ENCODE measurements at regions not wholly inside any gene's neighbourhood (a gene's known extent, or its start where the extent isn't known, plus 50 kb on each side); places are given as distances from the start of the nearest gene placed in this dataset.

DNA sequence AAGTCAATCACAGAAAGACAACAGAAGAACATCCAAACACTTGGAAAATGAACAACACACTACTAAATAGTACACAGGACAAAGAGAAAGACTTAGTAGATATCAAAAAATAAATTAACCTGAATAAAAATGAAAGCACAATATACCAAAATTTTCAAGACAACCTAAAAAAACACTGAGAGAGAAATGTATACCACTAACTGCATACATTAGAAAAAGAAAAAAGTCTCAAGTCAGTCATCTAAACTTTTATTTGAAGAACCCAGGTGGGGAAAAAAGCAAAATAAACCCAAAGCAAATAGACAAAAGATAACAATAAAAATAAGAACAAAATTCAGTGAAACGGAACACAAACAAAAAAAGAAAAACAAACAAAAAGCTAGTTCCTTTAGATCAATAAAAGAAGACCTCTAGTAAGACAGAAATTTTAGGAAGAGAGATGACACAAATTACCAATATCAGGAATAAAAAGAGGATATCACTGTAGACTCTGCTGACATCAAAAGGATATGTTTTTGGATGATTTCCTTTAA, 172.8 kb downstream of the TRIM27 start:
- no peak overlapping the region for H3K9ac ChIP-seq (ENCODE audit: low read length in 3 of 3)
- no peak overlapping the region for H3K27ac ChIP-seq (ENCODE audit: low read depth in 2 of 2, low read length in 2 of 2)
- intact Hi-C loops (cut with DNase I): no loop called here
- H3K27me3 ChIP-seq (ENCODE audit: control insufficient read depth, insufficient read depth, low read length): peaks cover 16% of the 10 kb centered on the region
- H3K9me3 ChIP-seq (ENCODE audit: control insufficient read depth in 2 of 3, insufficient read depth in 1 of 3, low read length in 3 of 3): peaks cover 0 to 4% (median 0%) of the 10 kb centered on the region in 3 donors
- no peak for FAIRE-seq
- TF ChIP-seq, protein P1, sequence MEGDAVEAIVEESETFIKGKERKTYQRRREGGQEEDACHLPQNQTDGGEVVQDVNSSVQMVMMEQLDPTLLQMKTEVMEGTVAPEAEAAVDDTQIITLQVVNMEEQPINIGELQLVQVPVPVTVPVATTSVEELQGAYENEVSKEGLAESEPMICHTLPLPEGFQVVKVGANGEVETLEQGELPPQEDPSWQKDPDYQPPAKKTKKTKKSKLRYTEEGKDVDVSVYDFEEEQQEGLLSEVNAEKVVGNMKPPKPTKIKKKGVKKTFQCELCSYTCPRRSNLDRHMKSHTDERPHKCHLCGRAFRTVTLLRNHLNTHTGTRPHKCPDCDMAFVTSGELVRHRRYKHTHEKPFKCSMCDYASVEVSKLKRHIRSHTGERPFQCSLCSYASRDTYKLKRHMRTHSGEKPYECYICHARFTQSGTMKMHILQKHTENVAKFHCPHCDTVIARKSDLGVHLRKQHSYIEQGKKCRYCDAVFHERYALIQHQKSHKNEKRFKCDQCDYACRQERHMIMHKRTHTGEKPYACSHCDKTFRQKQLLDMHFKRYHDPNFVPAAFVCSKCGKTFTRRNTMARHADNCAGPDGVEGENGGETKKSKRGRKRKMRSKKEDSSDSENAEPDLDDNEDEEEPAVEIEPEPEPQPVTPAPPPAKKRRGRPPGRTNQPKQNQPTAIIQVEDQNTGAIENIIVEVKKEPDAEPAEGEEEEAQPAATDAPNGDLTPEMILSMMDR (IDR thresholded peaks at IDR 0.05; ENCODE audit: borderline replicate concordance, extremely low read depth, insufficient read depth): no peak
- H3K4me3 ChIP-seq (ENCODE audit: low read length in 3 of 3): no peak overlapping the region
- no peaks in the 10 kb centered on the region for H3K36me3 ChIP-seq (ENCODE audit: control insufficient read depth in 2 of 3, insufficient read depth in 3 of 3, low read length in 3 of 3)
- DNase-seq: no peak
- H3K4me1 ChIP-seq (ENCODE audit: control insufficient read depth in 2 of 3, insufficient read depth in 2 of 3, low read depth in 1 of 3, low read length in 3 of 3): no peaks in the 10 kb centered on the region

DNA sequence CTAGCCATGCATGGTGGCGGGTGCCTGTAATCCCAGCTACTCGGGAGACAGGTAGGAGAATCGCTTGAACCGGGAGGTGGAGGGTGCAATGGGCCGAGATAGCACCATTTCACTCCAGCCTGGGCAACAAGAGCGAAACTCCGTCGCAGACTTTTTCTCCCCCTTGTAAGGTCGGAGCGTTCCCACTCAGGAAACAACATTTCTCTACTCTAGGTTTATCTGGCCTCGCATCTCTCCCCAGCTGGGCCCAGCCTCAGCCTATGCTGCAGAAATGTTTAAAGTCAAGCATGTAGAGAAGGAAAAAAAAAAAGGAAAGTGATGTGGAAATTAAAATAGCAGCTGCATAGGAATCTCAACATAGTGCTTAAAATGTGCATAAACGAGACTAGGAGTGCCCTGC, 172.3 kb downstream of the TRIM27 start:
- no peak overlapping the region for H3K9ac ChIP-seq (ENCODE audit: low read length in 3 of 3)
- TF ChIP-seq, protein P1 (IDR thresholded peaks at IDR 0.05; ENCODE audit: borderline replicate concordance, extremely low read depth, insufficient read depth): no peak
- peaks cover 0 to 4% (median 0%) of the 10 kb centered on the region in 3 donors for H3K9me3 ChIP-seq (ENCODE audit: control insufficient read depth in 2 of 3, insufficient read depth in 1 of 3, low read length in 3 of 3)
- peaks cover 15% of the 10 kb centered on the region for H3K27me3 ChIP-seq (ENCODE audit: control insufficient read depth, insufficient read depth, low read length)
- H3K36me3 ChIP-seq (ENCODE audit: control insufficient read depth in 2 of 3, insufficient read depth in 3 of 3, low read length in 3 of 3): no peaks in the 10 kb centered on the region
- DNase-seq (no peak), FAIRE-seq (no peak)
- H3K27ac ChIP-seq (ENCODE audit: low read depth in 2 of 2, low read length in 2 of 2): no peak overlapping the region
- no peak overlapping the region for H3K4me3 ChIP-seq (ENCODE audit: low read length in 3 of 3)
- intact Hi-C loops (cut with DNase I): no loop called here
- no peaks in the 10 kb centered on the region for H3K4me1 ChIP-seq (ENCODE audit: control insufficient read depth in 2 of 3, insufficient read depth in 2 of 3, low read depth in 1 of 3, low read length in 3 of 3)

DNA sequence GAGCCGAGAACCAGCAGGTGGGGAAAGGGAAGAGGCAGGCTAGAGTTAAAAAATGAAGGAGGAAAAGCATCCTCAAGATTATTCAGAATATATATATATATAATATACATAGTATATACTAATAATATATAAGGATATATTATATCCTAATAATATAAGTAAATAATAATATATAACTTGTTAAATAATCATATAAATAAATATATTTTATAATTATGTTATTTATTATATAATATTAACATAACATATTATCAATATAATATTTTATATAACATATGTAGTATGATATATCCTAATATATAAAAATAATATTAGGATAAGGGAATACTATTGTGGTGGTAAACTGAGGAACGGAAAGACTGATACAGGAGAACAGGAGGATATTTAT, 171.8 kb downstream of the TRIM27 start:
- no peaks in the 10 kb centered on the region for H3K4me1 ChIP-seq (ENCODE audit: control insufficient read depth in 2 of 3, insufficient read depth in 2 of 3, low read depth in 1 of 3, low read length in 3 of 3)
- no peak overlapping the region for H3K27ac ChIP-seq (ENCODE audit: low read depth in 2 of 2, low read length in 2 of 2)
- H3K27me3 ChIP-seq (ENCODE audit: control insufficient read depth, insufficient read depth, low read length): peaks cover 17% of the 10 kb centered on the region
- no peaks in the 10 kb centered on the region for H3K36me3 ChIP-seq (ENCODE audit: control insufficient read depth in 2 of 3, insufficient read depth in 3 of 3, low read length in 3 of 3)
- H3K4me3 ChIP-seq (ENCODE audit: low read length in 3 of 3): no peak overlapping the region
- TF ChIP-seq, protein P1 (IDR thresholded peaks at IDR 0.05; ENCODE audit: borderline replicate concordance, extremely low read depth, insufficient read depth): no peak
- intact Hi-C loops (cut with DNase I): no loop called here
- DNase-seq (no peak), FAIRE-seq (peak; percentile 88)
- H3K9me3 ChIP-seq (ENCODE audit: control insufficient read depth in 2 of 3, insufficient read depth in 1 of 3, low read length in 3 of 3): peaks cover 0 to 8% (median 0%) of the 10 kb centered on the region in 3 donors
- H3K9ac ChIP-seq (ENCODE audit: low read length in 3 of 3): no peak overlapping the region

Measured in kidney (tissue), 13 donors.